Right lobe of liver (tissue), 4 donors: ENCODE measurements at regions not wholly inside any gene's neighbourhood (a gene's known extent, or its start where the extent isn't known, plus 50 kb on each side); places are given as distances from the start of the nearest gene placed in this dataset.

ENCODE experiments used
- CTCF ChIP-seq, 4 donors: fragments of 200-600 bp in 3 of 4; fragments of 450-650 bp in 1 of 4; IDR thresholded peaks; one replicate each; pipeline versions ENCODE4 v1.5.1 to v1.8.0; 2016 to 2022; ENCODE audit warnings: antibody characterized with exemption in 4 of 4, mild to moderate bottlenecking in 2 of 4
- POLR2A ChIP-seq: fragments of 450-650 bp; IDR thresholded peaks from one replicate; pipeline ENCODE4 v1.6.1; 2017; ENCODE audit warnings: antibody characterized with exemption, mild to moderate bottlenecking
- donor health status: DM: no; HTN: no; CAD: no.
- donor health status: DM: no; HTN: no; CAD: no.
- donor health status: DM: no; HTN: yes; CAD: no.

- no peak for TF ChIP-seq CTCF (IDR thresholded peaks at IDR 0.05)
- no peak for TF ChIP-seq POLR2A
Observed at GRCh38 chr18:56188529-56189275, 449.7 kb downstream of the TXNL1 start.
